Osteoblast (primary cell): ENCODE measurements at regions not wholly inside any gene's neighbourhood (a gene's known extent, or its start where the extent isn't known, plus 50 kb on each side); places are given as distances from the start of the nearest gene placed in this dataset.

Experiments used
- DNase-seq: peaks from one replicate; pipeline ENCODE4 v3.0.0; 2011; ENCODE audit warnings: low spot score, mixed read lengths; ENCODE audit not compliant: insufficient read length; ENCODE audit errors: missing footprints
- H2AFZ ChIP-seq: 2 replicates; pipeline ENCODE4 v1.6.0; 2011; ENCODE audit warnings: mild to moderate bottlenecking, low read length
- H3K27ac ChIP-seq: 2 replicates; pipeline ENCODE4 v1.5.1; 2011; ENCODE audit warnings: mild to moderate bottlenecking, low read depth, low read length, moderate library complexity
- H3K27me3 ChIP-seq: 2 replicates; pipeline ENCODE4 v1.6.0; 2012; ENCODE audit warnings: mild to moderate bottlenecking, control low read depth, inconsistent platforms, low read length, moderate library complexity; ENCODE audit not compliant: insufficient read depth
- H3K36me3 ChIP-seq: 2 replicates; pipeline ENCODE4 v1.5.1; 2011; ENCODE audit warnings: mild to moderate bottlenecking, low read length, control low read depth, moderate library complexity; ENCODE audit not compliant: insufficient read depth
- H3K4me1 ChIP-seq: 2 replicates; pipeline ENCODE4 v1.5.1; 2011; ENCODE audit warnings: mild to moderate bottlenecking, low read length, control low read depth, moderate library complexity; ENCODE audit not compliant: insufficient read depth
- H3K4me2 ChIP-seq: 2 replicates; pipeline ENCODE4 v1.6.0; 2011; ENCODE audit warnings: mild to moderate bottlenecking, low read length; ENCODE audit not compliant: insufficient read depth
- H3K4me3 ChIP-seq: fragments of 200-600 bp; sonication (generic); 3 replicates; pipeline ENCODE4 v1.5.1; 2012; ENCODE audit warnings: mild to moderate bottlenecking, low read length, inconsistent platforms; ENCODE audit not compliant: insufficient read depth
- H3K79me2 ChIP-seq: 2 replicates; pipeline ENCODE4 v1.6.0; 2012; ENCODE audit warnings: mild to moderate bottlenecking, low read length, control low read depth, inconsistent platforms; ENCODE audit not compliant: insufficient read depth
- H3K9me3 ChIP-seq: 2 replicates; pipeline ENCODE4 v1.5.1; 2011; ENCODE audit warnings: low read depth, low read length, control low read depth
- H4K20me1 ChIP-seq: 2 replicates; pipeline ENCODE4 v1.6.0; 2012; ENCODE audit warnings: mild to moderate bottlenecking, low read length, control low read depth; ENCODE audit not compliant: insufficient read depth
- CTCF ChIP-seq: IDR thresholded peaks from 2 replicates; pipeline ENCODE4 v1.5.1; 2011; ENCODE audit warnings: mild to moderate bottlenecking, low read depth, low read length, moderate library complexity; ENCODE audit errors: extremely low read depth

GRCh38 chr4:136007991-136008390 lies 1524.3 kb downstream of the PCDH18 start:
- H3K9me3 ChIP-seq: no peaks in the 10 kb centered on the region
- H3K27me3 ChIP-seq: no peaks in the 10 kb centered on the region
- TF ChIP-seq CTCF: no peak
- no peak overlapping the region for H3K4me3 ChIP-seq
- DNase-seq: no peak
- no peak overlapping the region for H3K4me2 ChIP-seq
- H4K20me1 ChIP-seq: no peaks in the 10 kb centered on the region
- H3K4me1 ChIP-seq: no peaks in the 10 kb centered on the region
- no peaks in the 10 kb centered on the region for H3K36me3 ChIP-seq
- H3K27ac ChIP-seq: no peak overlapping the region
- H3K79me2 ChIP-seq: no peaks in the 10 kb centered on the region
- no peak overlapping the region for H2AFZ ChIP-seq

GRCh38 chr4:136002316-136002715 lies 1530.0 kb downstream of the PCDH18 start:
- TF ChIP-seq CTCF: no peak
- DNase-seq: no peak
- no peak overlapping the region for H3K4me2 ChIP-seq
- H2AFZ ChIP-seq: no peak overlapping the region
- no peaks in the 10 kb centered on the region for H3K4me1 ChIP-seq
- no peaks in the 10 kb centered on the region for H3K36me3 ChIP-seq
- H3K9me3 ChIP-seq: no peaks in the 10 kb centered on the region
- H3K4me3 ChIP-seq: no peak overlapping the region
- H4K20me1 ChIP-seq: no peaks in the 10 kb centered on the region
- no peak overlapping the region for H3K27ac ChIP-seq
- no peaks in the 10 kb centered on the region for H3K27me3 ChIP-seq
- no peaks in the 10 kb centered on the region for H3K79me2 ChIP-seq

GRCh38 chr4:136001791-136002190 lies 1530.5 kb downstream of the PCDH18 start:
- Histone ChIP-seq H3K4me2 (no peak overlapping the region), H2AFZ (no peak overlapping the region), H3K4me1 (no peaks in the 10 kb centered on the region), H3K36me3 (no peaks in the 10 kb centered on the region), H3K27me3 (no peaks in the 10 kb centered on the region), H3K79me2 (no peaks in the 10 kb centered on the region), H3K27ac (no peak overlapping the region), H3K4me3 (no peak overlapping the region), H4K20me1 (no peaks in the 10 kb centered on the region), H3K9me3 (no peaks in the 10 kb centered on the region)
- no peak for DNase-seq
- TF ChIP-seq CTCF: no peak

GRCh38 chr4:136000246-136000645 lies 1532.0 kb downstream of the PCDH18 start:
- DNase-seq: no peak
- no peaks in the 10 kb centered on the region for H4K20me1 ChIP-seq
- no peak overlapping the region for H3K4me2 ChIP-seq
- H3K4me3 ChIP-seq: no peak overlapping the region
- H3K79me2 ChIP-seq: no peaks in the 10 kb centered on the region
- H3K27ac ChIP-seq: no peak overlapping the region
- H3K36me3 ChIP-seq: no peaks in the 10 kb centered on the region
- H3K4me1 ChIP-seq: no peaks in the 10 kb centered on the region
- no peaks in the 10 kb centered on the region for H3K27me3 ChIP-seq
- no peak overlapping the region for H2AFZ ChIP-seq
- no peak for TF ChIP-seq CTCF
- no peaks in the 10 kb centered on the region for H3K9me3 ChIP-seq
